Naive B cell (primary cell): ENCODE measurements at regions not wholly inside any gene's neighbourhood (a gene's known extent, or its start where the extent isn't known, plus 50 kb on each side); places are given as distances from the start of the nearest gene placed in this dataset.
A peak's percentile ranks its signal among the peaks of the same experiment; 100 is the strongest.
"Not testable (repeated sequence)": the region's sequence is repeated elsewhere in the genome, so short reads cannot be mapped to it uniquely, and the experiment has no call there.

Source experiments
- ATAC-seq, 2 donors: fragments of 150-1000 bp; cut with Tn5 transposase; 2 replicates each; pipeline ENCODE4 v1.10.0; 2021; ENCODE audit warnings: low read depth in 2 of 2, mild to moderate bottlenecking in 2 of 2, moderate library complexity in 2 of 2
- DNase-seq: peaks from one replicate; pipeline ENCODE4 v3.0.0; 2022
- H3K27ac Mint-ChIP-seq, 6 donors: one replicate each; pipeline ENCODE4 v1.8.0; 2020 to 2022; ENCODE audit warnings: mild to moderate bottlenecking in 6 of 6, mixed read lengths in 6 of 6, moderate library complexity in 5 of 6, inconsistent platforms in 2 of 6
- H3K27me3 Mint-ChIP-seq, 3 donors: one replicate each; pipeline ENCODE4 v1.8.0; 2021 to 2022; ENCODE audit warnings: mixed read lengths in 3 of 3, mild to moderate bottlenecking in 1 of 3
- H3K36me3 Mint-ChIP-seq, 2 donors: one replicate each; pipeline ENCODE4 v1.8.0; 2020 to 2022; ENCODE audit warnings: mixed read lengths in 2 of 2, inconsistent platforms in 1 of 2, mild to moderate bottlenecking in 1 of 2
- H3K4me1 Mint-ChIP-seq, 3 donors: one replicate each; pipeline ENCODE4 v1.8.0; 2020 to 2022; ENCODE audit warnings: mixed read lengths in 3 of 3, inconsistent platforms in 1 of 3, mild to moderate bottlenecking in 1 of 3, moderate library complexity in 1 of 3
- H3K4me3 Mint-ChIP-seq, 8 donors: one replicate each; pipeline ENCODE4 v1.8.0; 2020 to 2022; ENCODE audit warnings: mild to moderate bottlenecking in 8 of 8, mixed read lengths in 8 of 8, moderate library complexity in 8 of 8, inconsistent platforms in 2 of 8
- H3K9me3 Mint-ChIP-seq, 7 donors: one replicate each; pipeline ENCODE4 v1.8.0; 2020 to 2022; ENCODE audit warnings: mixed read lengths in 7 of 7, mild to moderate bottlenecking in 5 of 7, inconsistent platforms in 2 of 7, moderate library complexity in 1 of 7

DNA sequence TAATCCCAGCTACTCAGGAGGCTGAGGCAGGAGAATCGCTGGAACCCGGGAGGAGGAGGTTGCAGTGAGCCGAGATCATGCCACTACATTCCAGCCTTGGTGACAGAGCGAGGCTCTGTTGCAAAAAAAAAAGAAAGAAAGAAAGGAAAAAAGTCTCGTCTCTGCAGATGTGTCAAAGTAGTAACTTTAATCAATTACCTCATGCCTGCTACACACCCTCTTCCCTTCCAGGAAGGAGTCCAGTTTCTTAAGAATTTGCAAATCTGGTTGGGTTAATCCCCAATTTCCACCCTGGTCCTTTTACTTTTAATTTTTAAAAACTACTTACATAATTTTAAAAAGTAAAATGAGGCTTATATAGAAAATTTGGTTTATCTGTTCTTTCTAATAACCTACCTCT, 234.5 kb upstream of the KITLG start:
- peaks cover 0 to 5% (median 0%) of the 10 kb centered on the region in 3 donors for H3K27me3 Mint-ChIP-seq
- no peak overlapping the region for H3K27ac Mint-ChIP-seq
- no peak for ATAC-seq

DNA sequence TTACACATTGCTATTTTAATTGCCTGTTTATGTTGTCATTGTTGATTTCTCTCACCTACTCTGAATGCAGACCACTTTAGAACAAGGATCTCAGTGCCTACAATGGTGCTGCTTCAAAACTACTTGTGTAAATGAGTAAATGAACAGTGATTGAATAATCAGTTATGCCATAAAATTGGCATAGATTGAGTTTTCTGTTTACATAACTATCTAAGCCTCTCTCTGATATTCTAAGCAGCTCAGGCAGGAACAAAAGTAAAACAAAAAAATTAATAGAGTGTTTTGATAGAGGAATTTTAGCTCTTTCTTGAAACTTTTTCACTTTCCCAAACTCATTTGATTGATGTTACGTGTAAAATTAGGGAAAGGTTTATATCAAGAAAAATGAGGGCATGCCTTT, 232.3 kb upstream of the KITLG start:
- Mint-ChIP-seq H3K27me3 (peaks cover 0 to 5% (median 0%) of the 10 kb centered on the region in 3 donors), H3K4me3 (no peak overlapping the region), H3K27ac (no peak overlapping the region), H3K4me1 (no peaks in the 10 kb centered on the region), H3K36me3 (no peaks in the 10 kb centered on the region), H3K9me3 (peaks cover 0 to 12% (median 3%) of the 10 kb centered on the region in 7 donors)
- DNase-seq (no peak), ATAC-seq (no peak)

More for the DNA sequence above, 234.5 kb upstream of the KITLG start:
- H3K4me3 Mint-ChIP-seq: no peak overlapping the region
- peaks cover 0 to 12% (median 3%) of the 10 kb centered on the region in 7 donors for H3K9me3 Mint-ChIP-seq
- H3K4me1 Mint-ChIP-seq: no peaks in the 10 kb centered on the region
- no peak for DNase-seq
- H3K36me3 Mint-ChIP-seq: no peaks in the 10 kb centered on the region

DNA sequence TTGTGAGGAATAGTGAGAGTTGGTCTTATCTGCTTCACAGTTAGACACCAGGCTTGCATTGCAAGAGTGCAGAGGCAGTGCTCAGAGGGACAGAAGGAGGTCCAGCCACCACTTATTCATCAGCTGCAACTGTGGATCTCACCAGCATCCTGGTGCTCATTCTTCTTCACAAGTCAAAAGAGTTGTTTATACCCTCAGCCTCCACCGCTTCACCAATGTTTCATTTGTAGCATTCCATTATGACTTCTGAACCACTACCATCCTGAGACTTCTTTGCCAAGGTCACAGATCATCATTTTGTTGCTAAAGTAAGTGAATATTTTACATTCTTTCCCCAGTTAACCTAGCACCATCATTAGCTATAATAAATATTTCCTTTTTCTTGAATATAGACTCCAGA, 230.5 kb upstream of the KITLG start:
- Mint-ChIP-seq H3K36me3 (no peaks in the 10 kb centered on the region), H3K9me3 (peaks cover 0 to 12% (median 3%) of the 10 kb centered on the region in 7 donors), H3K4me3 (no peak overlapping the region), H3K4me1 (no peaks in the 10 kb centered on the region), H3K27me3 (peaks cover 0 to 5% (median 0%) of the 10 kb centered on the region in 3 donors), H3K27ac (no peak overlapping the region)
- ATAC-seq (no peak), DNase-seq (no peak)

DNA sequence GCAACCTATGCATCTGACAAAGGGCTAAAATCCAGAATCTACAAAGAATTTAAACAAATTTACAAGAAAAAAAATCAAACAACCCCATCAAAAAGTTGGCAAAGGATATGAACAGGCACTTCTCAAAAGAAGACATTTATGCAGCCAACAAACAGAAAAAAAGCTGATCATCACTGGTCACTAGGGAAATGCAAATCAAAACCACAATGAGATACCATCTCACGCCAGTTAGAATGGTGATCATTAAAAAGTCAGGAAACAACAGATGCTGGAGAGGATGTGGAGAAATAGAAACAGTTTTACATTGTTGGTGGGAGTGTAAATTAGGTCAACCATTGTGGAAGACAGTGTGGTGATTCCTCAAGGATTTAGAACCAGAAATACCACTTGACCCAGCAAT, 229.6 kb upstream of the KITLG start:
- not testable (repeated sequence) for H3K27ac Mint-ChIP-seq, ATAC-seq, DNase-seq, H3K36me3 Mint-ChIP-seq, H3K27me3 Mint-ChIP-seq, H3K4me3 Mint-ChIP-seq, H3K4me1 Mint-ChIP-seq
- H3K9me3 Mint-ChIP-seq: peaks cover 0 to 12% (median 3%) of the 10 kb centered on the region in 7 donors

DNA sequence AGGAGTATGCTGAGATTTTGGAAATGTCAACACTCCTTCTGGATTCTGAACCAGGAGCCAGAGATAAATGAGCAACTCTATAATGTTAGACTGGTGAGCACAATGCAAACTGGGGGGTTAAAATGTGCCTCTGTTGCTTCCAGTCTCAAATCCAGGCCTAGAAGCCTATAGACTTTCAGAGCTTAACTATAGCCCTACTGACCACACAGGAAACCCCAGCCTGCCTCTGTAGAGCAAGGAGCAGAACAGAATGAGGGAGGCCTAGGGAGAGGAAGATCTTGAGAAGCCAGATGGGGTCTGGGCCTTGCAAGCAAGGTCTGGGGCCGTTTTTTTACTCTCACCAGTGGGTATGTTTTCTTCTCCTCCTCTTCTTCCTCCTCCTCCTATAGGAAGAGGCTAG, 225.4 kb upstream of the KITLG start:
- no peak overlapping the region for H3K4me3 Mint-ChIP-seq
- no peaks in the 10 kb centered on the region for H3K36me3 Mint-ChIP-seq
- H3K27ac Mint-ChIP-seq: no peak overlapping the region
- no peak for DNase-seq
- peaks cover 0 to under 1% (median 0%) of the 10 kb centered on the region in 7 donors for H3K9me3 Mint-ChIP-seq
- H3K4me1 Mint-ChIP-seq: no peaks in the 10 kb centered on the region
- no peak for ATAC-seq
- no peaks in the 10 kb centered on the region for H3K27me3 Mint-ChIP-seq

DNA sequence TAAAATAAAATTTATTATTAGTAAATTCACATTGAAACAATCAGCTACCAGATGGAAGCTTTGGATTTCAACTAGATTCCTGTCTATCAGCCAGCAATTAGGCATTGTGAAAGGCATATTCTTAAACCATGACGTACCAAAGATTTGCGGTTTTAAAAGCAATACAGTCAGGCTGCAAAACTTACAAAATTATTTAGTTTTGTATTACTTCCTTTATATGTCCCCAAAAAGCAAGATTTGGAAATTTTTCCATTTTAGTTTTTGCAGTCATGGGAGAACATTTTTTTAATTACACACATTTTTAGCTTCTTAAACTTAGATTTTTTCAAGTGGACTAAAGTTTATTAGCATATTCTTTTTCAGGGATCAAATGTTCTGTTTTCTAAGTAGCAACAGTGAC, 225.0 kb upstream of the KITLG start:
- no peak for DNase-seq
- Mint-ChIP-seq H3K9me3 (peaks cover 0 to 5% (median 0%) of the 10 kb centered on the region in 7 donors), H3K27ac (no peak overlapping the region), H3K4me3 (no peak overlapping the region), H3K36me3 (no peaks in the 10 kb centered on the region), H3K27me3 (no peaks in the 10 kb centered on the region), H3K4me1 (no peaks in the 10 kb centered on the region)
- ATAC-seq: no peak

DNA sequence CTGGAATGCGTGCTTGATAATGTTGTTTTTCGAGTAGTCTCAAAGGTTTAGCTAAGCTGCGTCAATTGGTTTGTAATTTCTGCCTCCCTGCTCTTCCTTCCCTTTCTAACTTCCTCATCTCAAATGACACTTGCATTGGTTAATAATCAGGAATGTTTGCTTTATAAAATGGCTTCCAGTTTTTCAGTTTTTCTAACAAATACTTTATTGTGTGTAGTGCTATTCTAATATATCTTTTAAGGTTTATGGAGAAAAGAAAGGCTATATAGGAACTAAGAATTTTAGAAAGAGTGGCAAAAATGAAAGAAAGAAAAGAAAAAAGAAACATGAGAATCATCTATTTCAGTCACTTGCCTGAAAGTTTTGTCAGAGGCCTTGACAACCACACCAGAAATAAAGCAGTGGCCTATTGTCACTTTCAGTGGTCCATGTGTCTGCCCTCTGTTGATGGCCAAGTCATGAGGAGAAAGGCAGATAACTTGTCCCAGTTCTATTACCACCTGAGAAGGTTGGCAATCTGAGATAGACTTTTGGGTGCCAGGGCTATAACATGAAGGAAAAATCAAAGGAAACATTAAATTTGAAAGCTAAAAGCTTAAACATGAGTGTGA, 221.9 kb upstream of the KITLG start:
- Mint-ChIP-seq H3K27me3 (no peaks in the 10 kb centered on the region), H3K4me1 (no peaks in the 10 kb centered on the region), H3K9me3 (peaks cover 0 to 7% (median 0%) of the 10 kb centered on the region in 7 donors), H3K27ac (peak overlapping the region in 1 of 6 donors; percentile 63), H3K36me3 (no peaks in the 10 kb centered on the region), H3K4me3 (no peak overlapping the region)
- DNase-seq (no peak), ATAC-seq (no peak)

DNA sequence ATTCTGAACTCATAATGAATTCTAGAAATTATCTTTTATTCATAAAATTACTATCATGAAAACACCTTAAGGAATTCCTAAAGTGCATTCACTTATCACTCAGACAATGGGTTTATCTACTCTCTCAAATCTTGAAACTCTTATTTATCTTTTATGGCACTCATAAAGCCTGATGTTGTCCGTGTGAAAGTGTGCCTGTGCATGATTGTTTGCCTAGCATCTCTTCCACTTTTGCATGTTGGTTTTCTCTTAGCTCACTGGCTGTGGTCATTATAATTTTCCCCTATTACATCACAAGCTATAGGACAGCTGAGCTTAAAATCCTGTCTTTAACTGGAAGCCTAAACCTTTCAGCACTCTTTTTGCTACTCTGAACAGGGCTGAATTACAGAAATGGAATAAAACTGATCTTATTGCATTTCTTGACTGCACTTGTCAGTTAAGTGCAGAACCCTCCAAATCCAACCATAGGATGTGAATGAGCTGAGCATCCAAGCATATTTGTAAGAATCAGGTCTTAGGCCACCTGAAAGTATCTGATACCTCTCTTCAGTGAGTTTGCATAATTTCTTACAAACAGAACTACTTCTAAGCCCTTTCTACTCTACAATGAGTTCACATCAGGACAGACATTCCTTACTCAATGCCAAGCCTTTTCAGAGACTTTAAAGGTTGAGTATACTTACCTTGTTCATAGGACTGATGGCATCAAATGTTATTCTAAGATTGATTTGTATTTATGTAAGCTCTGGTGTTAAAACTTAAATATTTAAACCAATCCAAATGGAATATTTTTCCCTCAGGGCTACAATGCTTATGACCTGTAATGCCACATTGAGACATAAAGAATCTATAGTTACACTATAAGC, 221.2 kb upstream of the KITLG start:
- ATAC-seq: no peak

DNA sequence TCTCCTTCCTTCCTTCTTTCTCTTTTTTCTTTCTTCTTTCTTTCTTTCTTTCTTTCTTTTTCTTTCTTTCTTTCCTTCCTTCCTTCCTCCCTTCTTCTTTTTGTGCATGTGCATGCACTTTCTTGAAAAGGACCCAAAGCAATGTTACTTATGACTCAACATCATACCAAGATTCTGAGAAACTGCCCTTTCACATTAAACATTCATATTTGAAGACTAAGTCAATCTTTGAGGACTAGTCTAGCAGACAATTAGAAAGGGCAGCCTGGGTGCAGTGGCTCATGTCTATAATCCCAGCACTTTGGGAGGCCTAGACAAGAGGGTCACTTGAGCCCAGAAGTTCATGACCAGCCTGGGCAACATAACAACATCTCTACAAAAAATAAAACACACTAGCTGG, 212.8 kb upstream of the KITLG start:
- DNase-seq (no peak), ATAC-seq (no peak)
- Mint-ChIP-seq H3K27me3 (no peaks in the 10 kb centered on the region), H3K4me3 (no peak overlapping the region), H3K4me1 (no peaks in the 10 kb centered on the region), H3K27ac (no peak overlapping the region), H3K36me3 (peaks cover 0 to 9% of the 10 kb centered on the region in 2 donors), H3K9me3 (peaks cover 3 to 46% (median 12%) of the 10 kb centered on the region in 7 donors)

More for the DNA sequence above, 221.2 kb upstream of the KITLG start:
- Mint-ChIP-seq H3K4me1 (no peaks in the 10 kb centered on the region), H3K27me3 (no peaks in the 10 kb centered on the region), H3K36me3 (no peaks in the 10 kb centered on the region), H3K27ac (no peak overlapping the region), H3K9me3 (peaks cover 0 to 7% (median 0%) of the 10 kb centered on the region in 7 donors), H3K4me3 (no peak overlapping the region)
- DNase-seq: no peak

DNA sequence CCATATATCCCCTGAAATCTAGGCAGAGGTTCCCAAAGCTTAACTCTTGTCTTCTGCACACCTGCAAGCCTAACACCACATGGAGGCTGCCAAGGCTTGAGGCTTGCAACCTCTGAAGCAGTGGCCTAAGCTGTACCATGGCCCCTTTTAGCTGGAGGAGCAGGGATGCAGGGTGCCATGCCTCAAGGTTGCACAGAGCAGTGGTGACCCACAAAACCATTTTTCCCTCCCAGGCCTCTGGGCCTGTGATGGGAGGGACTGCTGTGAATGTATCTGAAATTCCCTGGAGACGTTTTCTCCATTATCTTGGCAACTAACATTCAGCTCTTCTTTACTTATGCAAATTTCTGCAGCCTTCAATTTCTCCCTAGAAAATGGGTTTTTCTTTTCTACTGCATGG, 210.0 kb upstream of the KITLG start:
- ATAC-seq (no peak), DNase-seq (no peak)
- Mint-ChIP-seq H3K4me3 (no peak overlapping the region), H3K36me3 (peaks cover 0 to 9% of the 10 kb centered on the region in 2 donors), H3K4me1 (no peaks in the 10 kb centered on the region), H3K27me3 (no peaks in the 10 kb centered on the region), H3K9me3 (peaks cover 3 to 46% (median 14%) of the 10 kb centered on the region in 7 donors), H3K27ac (no peak overlapping the region)

DNA sequence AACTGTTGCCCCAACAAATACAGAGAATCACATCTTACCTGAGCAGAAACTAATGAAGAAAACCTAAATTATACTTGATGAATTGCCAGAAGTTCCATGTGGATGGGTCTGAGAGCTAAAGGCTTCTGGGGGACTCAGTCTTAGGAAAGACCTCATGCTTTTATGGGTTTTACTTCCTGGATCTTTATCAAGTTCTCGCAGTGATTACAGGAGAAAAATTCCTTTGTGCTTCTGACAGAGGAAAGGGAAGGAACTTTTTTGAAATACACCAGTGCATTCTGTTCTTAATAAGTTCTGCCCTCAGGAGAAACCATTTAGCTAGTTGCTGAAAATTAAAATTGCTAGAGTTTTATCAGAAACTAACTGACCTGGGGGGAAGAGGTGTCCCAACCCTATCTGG, 203.9 kb upstream of the KITLG start:
- ATAC-seq (no peak), DNase-seq (no peak)
- H3K36me3 Mint-ChIP-seq: no peaks in the 10 kb centered on the region
- no peak overlapping the region for H3K27ac Mint-ChIP-seq
- no peak overlapping the region for H3K4me3 Mint-ChIP-seq
- no peaks in the 10 kb centered on the region for H3K4me1 Mint-ChIP-seq
- H3K9me3 Mint-ChIP-seq: peaks cover 0 to 8% (median 2%) of the 10 kb centered on the region in 7 donors
- no peaks in the 10 kb centered on the region for H3K27me3 Mint-ChIP-seq

DNA sequence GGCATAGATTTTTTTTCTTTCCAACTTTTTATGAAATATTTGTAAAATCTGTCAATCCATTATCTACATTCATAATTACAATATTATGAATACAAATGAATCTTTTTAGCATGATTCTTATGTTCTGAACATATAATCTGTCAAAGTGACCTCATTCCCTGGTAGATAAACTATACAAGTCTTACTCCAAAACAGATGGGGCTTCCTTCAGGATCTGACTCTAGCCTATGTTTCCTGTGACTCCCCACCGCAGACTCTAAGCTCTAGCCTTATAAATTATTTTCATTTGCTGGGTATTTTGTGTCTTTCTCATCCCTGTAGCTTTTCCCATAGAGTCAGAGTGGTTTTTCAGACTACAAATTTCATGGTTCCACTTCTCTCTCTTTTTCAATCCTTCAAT, 202.1 kb upstream of the KITLG start:
- H3K4me3 Mint-ChIP-seq: no peak overlapping the region
- no peak for ATAC-seq
- H3K9me3 Mint-ChIP-seq: peaks cover 0 to 8% (median 0%) of the 10 kb centered on the region in 7 donors
- H3K27me3 Mint-ChIP-seq: no peaks in the 10 kb centered on the region
- no peak for DNase-seq
- H3K36me3 Mint-ChIP-seq: no peaks in the 10 kb centered on the region
- H3K4me1 Mint-ChIP-seq: no peaks in the 10 kb centered on the region
- no peak overlapping the region for H3K27ac Mint-ChIP-seq

DNA sequence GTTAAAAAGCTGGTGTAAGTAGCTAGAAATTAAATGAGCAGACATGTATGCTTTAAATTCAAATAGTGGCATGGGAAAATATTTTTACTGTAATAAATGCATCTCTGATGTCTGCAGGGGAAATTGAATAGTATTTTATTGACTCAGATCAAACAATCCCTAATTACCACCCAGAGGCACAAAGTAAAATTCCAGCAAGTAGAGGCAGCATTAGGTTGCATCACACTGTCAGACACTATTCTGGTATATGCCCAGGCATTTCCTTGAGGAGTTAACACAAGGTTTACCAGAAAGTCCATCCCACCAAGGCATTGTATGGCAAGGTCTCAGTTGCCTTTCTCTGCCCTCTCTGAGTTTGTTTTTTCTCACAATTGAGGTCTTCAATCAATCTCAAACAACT, 201.6 kb upstream of the KITLG start:
- ATAC-seq: no peak
- Mint-ChIP-seq H3K27ac (no peak overlapping the region), H3K27me3 (no peaks in the 10 kb centered on the region), H3K4me3 (no peak overlapping the region), H3K4me1 (no peaks in the 10 kb centered on the region), H3K9me3 (peaks cover 0 to 8% (median 0%) of the 10 kb centered on the region in 7 donors), H3K36me3 (no peaks in the 10 kb centered on the region)
- DNase-seq: no peak

DNA sequence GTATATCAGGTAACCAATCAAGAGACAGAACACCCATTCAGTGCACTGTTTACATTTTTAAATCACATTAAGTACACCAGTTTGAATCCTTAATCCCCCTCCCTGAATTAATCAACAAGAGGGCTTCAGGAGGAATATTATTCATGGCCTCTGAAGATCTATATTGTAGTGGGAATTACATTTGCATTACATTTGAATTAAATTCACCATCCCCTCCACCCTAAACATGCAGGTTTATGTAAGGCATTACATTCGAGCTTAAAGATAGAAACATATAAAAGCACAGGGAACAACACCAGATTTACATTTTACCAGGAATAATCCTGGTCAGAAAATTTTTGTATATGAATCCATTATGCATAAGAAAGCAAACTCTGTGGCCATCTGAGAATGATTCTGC, 197.8 kb upstream of the KITLG start:
- no peak overlapping the region for H3K4me3 Mint-ChIP-seq

More for the DNA sequence above, 197.8 kb upstream of the KITLG start:
- no peaks in the 10 kb centered on the region for H3K27me3 Mint-ChIP-seq
- H3K4me1 Mint-ChIP-seq: no peaks in the 10 kb centered on the region
- peaks cover 0 to 4% (median 0%) of the 10 kb centered on the region in 7 donors for H3K9me3 Mint-ChIP-seq
- H3K36me3 Mint-ChIP-seq: no peaks in the 10 kb centered on the region
- no peak for DNase-seq
- H3K27ac Mint-ChIP-seq: no peak overlapping the region
- ATAC-seq: no peak
